ENCODE measurements at regions not wholly inside any gene's neighbourhood (a gene's known extent, or its start where the extent isn't known, plus 50 kb on each side); places are given as distances from the start of the nearest gene placed in this dataset.

- H3K79me2 ChIP-seq (ENCODE audit: insufficient read depth, low read length): no peaks in the 10 kb centered on the region
- H3K4me2 ChIP-seq (ENCODE audit: low read depth, low read length, poor library complexity, severe bottlenecking): no peak overlapping the region
- H3K4me3 ChIP-seq (ENCODE audit: insufficient read depth, low read length, poor library complexity, severe bottlenecking): no peak overlapping the region
- H3K9me3 ChIP-seq (ENCODE audit: insufficient read depth, low read length): no peaks in the 10 kb centered on the region
- no peaks in the 10 kb centered on the region for H3K27me3 ChIP-seq (ENCODE audit: low read length)
- no peaks in the 10 kb centered on the region for H3K36me3 ChIP-seq (ENCODE audit: low read length)
- H2AFZ ChIP-seq (ENCODE audit: low read depth, low read length, severe bottlenecking): no peak overlapping the region
- TF ChIP-seq EZH2phosphoT487 (conservative IDR thresholded peaks at IDR 0.05; ENCODE audit: low read length): no peak
- TF ChIP-seq CTCF (IDR thresholded peaks at IDR 0.05; ENCODE audit: insufficient read depth, low read length, poor library complexity, severe bottlenecking): no peak
- H3K9ac ChIP-seq (ENCODE audit: low read length): no peak overlapping the region
- H4K20me1 ChIP-seq (ENCODE audit: low read depth, low read length): no peaks in the 10 kb centered on the region
- no peaks in the 10 kb centered on the region for H3F3A ChIP-seq (ENCODE audit: insufficient read depth)
- no peaks in the 10 kb centered on the region for H3K9me2 ChIP-seq (replicated peaks; ENCODE audit: insufficient read depth, low read length)
- H3K27ac ChIP-seq (ENCODE audit: low read depth, low read length): no peak overlapping the region
Measured at GRCh38 chr20:60068509-60068908, 110.3 kb downstream of the CDH26 start.

GRCh38 chr20:60069656-60070055, 111.4 kb downstream of the CDH26 start:
- Histone ChIP-seq H3K9me3 (ENCODE audit: insufficient read depth, low read length) (no peaks in the 10 kb centered on the region), H3K36me3 (ENCODE audit: low read length) (no peaks in the 10 kb centered on the region)

GRCh38 chr20:60070791-60071190, 112.6 kb downstream of the CDH26 start:
- H3K4me2 ChIP-seq (ENCODE audit: low read depth, low read length, poor library complexity, severe bottlenecking): no peak overlapping the region
- H3K36me3 ChIP-seq (ENCODE audit: low read length): no peaks in the 10 kb centered on the region
- no peaks in the 10 kb centered on the region for H3K9me3 ChIP-seq (ENCODE audit: insufficient read depth, low read length)
- no peak overlapping the region for H3K4me3 ChIP-seq (ENCODE audit: insufficient read depth, low read length, poor library complexity, severe bottlenecking)
- H2AFZ ChIP-seq (ENCODE audit: low read depth, low read length, severe bottlenecking): no peak overlapping the region
- H3K27me3 ChIP-seq (ENCODE audit: low read length): no peaks in the 10 kb centered on the region
- no peaks in the 10 kb centered on the region for H4K20me1 ChIP-seq (ENCODE audit: low read depth, low read length)
- no peaks in the 10 kb centered on the region for H3K79me2 ChIP-seq (ENCODE audit: insufficient read depth, low read length)
- H3F3A ChIP-seq (ENCODE audit: insufficient read depth): no peaks in the 10 kb centered on the region
- TF ChIP-seq CTCF (IDR thresholded peaks at IDR 0.05; ENCODE audit: insufficient read depth, low read length, poor library complexity, severe bottlenecking): no peak
- TF ChIP-seq EZH2phosphoT487 (conservative IDR thresholded peaks at IDR 0.05; ENCODE audit: low read length): no peak
- no peak overlapping the region for H3K9ac ChIP-seq (ENCODE audit: low read length)
- no peak overlapping the region for H3K27ac ChIP-seq (ENCODE audit: low read depth, low read length)
- no peaks in the 10 kb centered on the region for H3K9me2 ChIP-seq (replicated peaks; ENCODE audit: insufficient read depth, low read length)

More at GRCh38 chr20:60069656-60070055, 111.4 kb downstream of the CDH26 start:
- no peak overlapping the region for H3K9ac ChIP-seq (ENCODE audit: low read length)
- no peaks in the 10 kb centered on the region for H3K79me2 ChIP-seq (ENCODE audit: insufficient read depth, low read length)
- no peaks in the 10 kb centered on the region for H3K27me3 ChIP-seq (ENCODE audit: low read length)
- TF ChIP-seq EZH2phosphoT487 (conservative IDR thresholded peaks at IDR 0.05; ENCODE audit: low read length): no peak
- TF ChIP-seq CTCF (IDR thresholded peaks at IDR 0.05; ENCODE audit: insufficient read depth, low read length, poor library complexity, severe bottlenecking): no peak
- H3K4me3 ChIP-seq (ENCODE audit: insufficient read depth, low read length, poor library complexity, severe bottlenecking): no peak overlapping the region
- H3K4me2 ChIP-seq (ENCODE audit: low read depth, low read length, poor library complexity, severe bottlenecking): no peak overlapping the region
- no peak overlapping the region for H2AFZ ChIP-seq (ENCODE audit: low read depth, low read length, severe bottlenecking)
- no peaks in the 10 kb centered on the region for H3F3A ChIP-seq (ENCODE audit: insufficient read depth)
- no peaks in the 10 kb centered on the region for H3K9me2 ChIP-seq (replicated peaks; ENCODE audit: insufficient read depth, low read length)
- no peak overlapping the region for H3K27ac ChIP-seq (ENCODE audit: low read depth, low read length)
- H4K20me1 ChIP-seq (ENCODE audit: low read depth, low read length): no peaks in the 10 kb centered on the region
